HL-60 (cell line): ENCODE measurements at regions not wholly inside any gene's neighbourhood (a gene's known extent, or its start where the extent isn't known, plus 50 kb on each side); places are given as distances from the start of the nearest gene placed in this dataset.

Source experiments
- DNase-seq, 2 experiments: peaks; one replicate each; pipeline ENCODE4 v3.0.0-alpha.2; 2010 to 2020; ENCODE audit warnings: low read depth in 1 of 2, low spot score in 1 of 2
- H3K27ac ChIP-seq: fragments of 250-450 bp; sonication (Bioruptor Pico); replicated peaks from 2 replicates; pipeline ENCODE4 v1.5.1; 2020; ENCODE audit warnings: mild to moderate bottlenecking, moderate library complexity
- H3K27me3 ChIP-seq: fragments of 250-450 bp; sonication (Bioruptor Pico); 2 replicates; pipeline ENCODE4 v1.5.1; 2021; ENCODE audit warnings: mild to moderate bottlenecking, moderate library complexity; ENCODE audit not compliant: insufficient read depth, poor library complexity, severe bottlenecking
- H3K4me3 ChIP-seq: replicated peaks from 2 replicates; pipeline ENCODE4 v1.5.1; 2011; ENCODE audit warnings: mild to moderate bottlenecking, control low read depth, low read length; ENCODE audit not compliant: insufficient read depth
- CTCF ChIP-seq: IDR thresholded peaks from one replicate; pipeline ENCODE4 v1.5.1; 2011; ENCODE audit warnings: low read length, control low read depth, inconsistent platforms; ENCODE audit not compliant: insufficient read depth
- GABPA ChIP-seq: IDR thresholded peaks from 2 replicates; pipeline ENCODE4 v1.6.1; 2012; ENCODE audit warnings: low read depth
- POLR2AphosphoS5 ChIP-seq: IDR thresholded peaks from 2 replicates; pipeline ENCODE4 v1.6.1; 2012; ENCODE audit warnings: low read depth
- SPI1 ChIP-seq: IDR thresholded peaks from 2 replicates; pipeline ENCODE4 v1.6.1; 2012; ENCODE audit warnings: low read depth, mild to moderate bottlenecking, borderline replicate concordance
- TF ChIP-seq, protein P1 (sequence below): IDR thresholded peaks from 2 replicates; pipeline ENCODE4 v1.6.1; 2012; ENCODE audit warnings: low read depth; ENCODE audit not compliant: insufficient replicate concordance

DNA sequence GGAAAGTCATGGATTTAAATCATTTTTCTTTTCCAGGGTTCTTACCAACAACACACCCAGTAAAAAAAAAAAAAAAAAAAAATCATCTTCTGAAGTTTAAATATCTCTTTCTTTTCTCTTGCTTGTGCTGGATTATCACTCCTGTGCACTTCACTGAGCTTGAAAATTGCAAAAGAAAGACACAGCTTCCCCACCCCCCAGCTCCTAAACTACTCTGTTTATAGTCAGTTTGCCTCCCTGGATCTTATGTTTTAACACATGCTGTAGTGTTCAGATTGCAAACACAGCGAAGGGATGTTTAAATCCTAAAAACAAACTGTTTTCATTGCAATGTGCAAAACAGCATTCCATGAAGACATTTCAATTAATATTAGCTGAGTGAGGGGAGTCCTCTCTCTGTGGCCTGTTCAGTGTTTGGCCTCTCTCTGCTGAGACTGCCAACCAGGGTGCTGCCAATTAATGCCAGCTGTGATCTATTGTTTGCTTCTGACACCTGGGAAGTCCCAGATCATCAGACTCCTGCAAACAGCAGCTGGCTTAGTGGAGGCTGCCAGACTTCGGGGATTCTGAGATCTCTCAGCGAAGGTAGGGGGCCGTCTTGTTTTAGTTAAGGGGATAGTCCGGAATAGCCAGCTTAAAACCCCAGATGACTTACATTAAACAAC lies 171.1 kb upstream of the PITX2 start:
- Histone ChIP-seq H3K4me3 (no peak overlapping the region), H3K27me3 (no peaks in the 10 kb centered on the region), H3K27ac (no peak overlapping the region)
- TF ChIP-seq, protein P1, sequence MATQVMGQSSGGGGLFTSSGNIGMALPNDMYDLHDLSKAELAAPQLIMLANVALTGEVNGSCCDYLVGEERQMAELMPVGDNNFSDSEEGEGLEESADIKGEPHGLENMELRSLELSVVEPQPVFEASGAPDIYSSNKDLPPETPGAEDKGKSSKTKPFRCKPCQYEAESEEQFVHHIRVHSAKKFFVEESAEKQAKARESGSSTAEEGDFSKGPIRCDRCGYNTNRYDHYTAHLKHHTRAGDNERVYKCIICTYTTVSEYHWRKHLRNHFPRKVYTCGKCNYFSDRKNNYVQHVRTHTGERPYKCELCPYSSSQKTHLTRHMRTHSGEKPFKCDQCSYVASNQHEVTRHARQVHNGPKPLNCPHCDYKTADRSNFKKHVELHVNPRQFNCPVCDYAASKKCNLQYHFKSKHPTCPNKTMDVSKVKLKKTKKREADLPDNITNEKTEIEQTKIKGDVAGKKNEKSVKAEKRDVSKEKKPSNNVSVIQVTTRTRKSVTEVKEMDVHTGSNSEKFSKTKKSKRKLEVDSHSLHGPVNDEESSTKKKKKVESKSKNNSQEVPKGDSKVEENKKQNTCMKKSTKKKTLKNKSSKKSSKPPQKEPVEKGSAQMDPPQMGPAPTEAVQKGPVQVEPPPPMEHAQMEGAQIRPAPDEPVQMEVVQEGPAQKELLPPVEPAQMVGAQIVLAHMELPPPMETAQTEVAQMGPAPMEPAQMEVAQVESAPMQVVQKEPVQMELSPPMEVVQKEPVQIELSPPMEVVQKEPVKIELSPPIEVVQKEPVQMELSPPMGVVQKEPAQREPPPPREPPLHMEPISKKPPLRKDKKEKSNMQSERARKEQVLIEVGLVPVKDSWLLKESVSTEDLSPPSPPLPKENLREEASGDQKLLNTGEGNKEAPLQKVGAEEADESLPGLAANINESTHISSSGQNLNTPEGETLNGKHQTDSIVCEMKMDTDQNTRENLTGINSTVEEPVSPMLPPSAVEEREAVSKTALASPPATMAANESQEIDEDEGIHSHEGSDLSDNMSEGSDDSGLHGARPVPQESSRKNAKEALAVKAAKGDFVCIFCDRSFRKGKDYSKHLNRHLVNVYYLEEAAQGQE = no peak
- TF ChIP-seq POLR2AphosphoS5 = no peak
- TF ChIP-seq GABPA = no peak
- TF ChIP-seq CTCF = no peak
- no peak for TF ChIP-seq SPI1
- DNase-seq = no peak

DNA sequence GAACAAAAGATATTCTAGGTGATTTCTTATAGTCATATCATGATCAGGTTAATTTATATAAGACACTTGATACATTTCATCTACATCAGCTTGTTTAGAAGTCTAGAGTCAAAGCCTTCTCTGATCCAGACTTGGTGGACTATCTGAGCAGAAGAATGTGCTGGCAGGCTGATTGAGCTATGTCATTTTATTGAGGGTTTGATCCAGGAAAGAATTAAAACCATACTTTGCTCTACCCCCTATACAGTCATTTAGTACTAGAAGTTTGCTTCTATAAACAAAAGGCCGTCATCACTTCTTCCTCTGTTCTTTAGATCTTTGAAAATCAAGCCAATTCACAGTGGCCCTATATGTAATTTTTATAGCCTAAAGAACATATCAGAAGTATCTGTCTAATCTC lies 173.1 kb upstream of the PITX2 start:
- DNase-seq = no peak
- TF ChIP-seq CTCF = no peak
- TF ChIP-seq, protein P1 = no peak
- TF ChIP-seq GABPA = no peak
- no peak for TF ChIP-seq POLR2AphosphoS5
- no peak for TF ChIP-seq SPI1
- Histone ChIP-seq H3K27ac (no peak overlapping the region), H3K4me3 (no peak overlapping the region), H3K27me3 (no peaks in the 10 kb centered on the region)

- no peak overlapping the region for H3K4me3 ChIP-seq
- DNase-seq = no peak
- TF ChIP-seq SPI1 = no peak
- no peak for TF ChIP-seq POLR2AphosphoS5
- TF ChIP-seq CTCF = no peak
- TF ChIP-seq GABPA = no peak
- TF ChIP-seq, protein P1 = no peak
- H3K27ac ChIP-seq = no peak overlapping the region
- no peaks in the 10 kb centered on the region for H3K27me3 ChIP-seq
Measured at GRCh38 chr4:110797486-110797885, 174.6 kb upstream of the PITX2 start.
